Gastrocnemius medialis (tissue), 4 donors: ENCODE measurements at regions not wholly inside any gene's neighbourhood (a gene's known extent, or its start where the extent isn't known, plus 50 kb on each side); places are given as distances from the start of the nearest gene placed in this dataset.

Source experiments
- ATAC-seq, 2 donors: fragments of 150-250 bp; one replicate each; pipeline ENCODE4 v1.9.1; 2016
- DNase-seq, 2 donors: peaks; one replicate each; pipeline ENCODE4 v3.0.0-alpha.2; 2019
- H3K27ac ChIP-seq, 4 donors: fragments of 200-600 bp; sonication (generic); 1 replicate in 1 of 4; 2 replicates in 3 of 4; pipeline ENCODE4 v1.5.1; 2016 to 2018; ENCODE audit warnings: mild to moderate bottlenecking in 2 of 4, moderate library complexity in 1 of 4
- H3K27me3 ChIP-seq, 3 donors: fragments of 200-600 bp; sonication (generic) in 2 of 3; 1 replicate in 1 of 3; 2 replicates in 2 of 3; pipeline versions ENCODE4 v1.5.1 to v1.6.0; 2016 to 2019; ENCODE audit warnings: mild to moderate bottlenecking in 1 of 3, moderate library complexity in 1 of 3
- H3K36me3 ChIP-seq, 2 donors: fragments of 200-600 bp; sonication (generic) in 1 of 2; one replicate each; pipeline ENCODE4 v1.5.1; 2017 to 2018
- H3K4me1 ChIP-seq, 2 donors: fragments of 200-600 bp; sonication (generic) in 1 of 2; one replicate each; pipeline ENCODE4 v1.5.1; 2016 to 2017; ENCODE audit warnings: mild to moderate bottlenecking in 2 of 2
- H3K4me3 ChIP-seq, 4 donors: fragments of 200-600 bp; sonication (generic) in 3 of 4; 1 replicate in 1 of 4; 2 replicates in 3 of 4; pipeline ENCODE4 v1.5.1; 2016 to 2019; ENCODE audit warnings: mild to moderate bottlenecking in 2 of 4
- H3K9me3 ChIP-seq, 3 donors: fragments of 200-600 bp; sonication (generic) in 2 of 3; 1 replicate in 1 of 3; 2 replicates in 2 of 3; pipeline ENCODE4 v1.5.1; 2016 to 2019
- POLR2A ChIP-seq, 2 donors: fragments of 450-650 bp; IDR thresholded peaks; one replicate each; pipeline ENCODE4 v1.6.1; 2017; ENCODE audit warnings: antibody characterized with exemption in 2 of 2, mild to moderate bottlenecking in 2 of 2, moderate library complexity in 2 of 2
- in situ Hi-C, 4 donors: fragments of 200-750 bp; cut with MboI; loops; one replicate each; pipeline versions ENCODE4 v1.15.0 to v1.8.0; 2017; ENCODE audit warnings: low sequenced_read_pairs in 4 of 4
- intact Hi-C: fragments of 100-400 bp; cut with DNase I; formaldehyde crosslinking; loops from one replicate; pipeline ENCODE4 v1.15.1; 2023; ENCODE audit warnings: low total_unique reads
- TF ChIP-seq, protein P1 (sequence below), 5 experiments: fragments of 450-650 bp in 3 of 5; fragments of 200-600 bp in 2 of 5; sonication (generic) in 2 of 5; IDR thresholded peaks in 4 of 5; conservative IDR thresholded peaks in 1 of 5; 1 replicate in 4 of 5; 2 replicates in 1 of 5; pipeline ENCODE4 v1.5.1; 2016 to 2019; ENCODE audit warnings: antibody characterized with exemption in 5 of 5, mild to moderate bottlenecking in 3 of 5, moderate library complexity in 3 of 5

DNA sequence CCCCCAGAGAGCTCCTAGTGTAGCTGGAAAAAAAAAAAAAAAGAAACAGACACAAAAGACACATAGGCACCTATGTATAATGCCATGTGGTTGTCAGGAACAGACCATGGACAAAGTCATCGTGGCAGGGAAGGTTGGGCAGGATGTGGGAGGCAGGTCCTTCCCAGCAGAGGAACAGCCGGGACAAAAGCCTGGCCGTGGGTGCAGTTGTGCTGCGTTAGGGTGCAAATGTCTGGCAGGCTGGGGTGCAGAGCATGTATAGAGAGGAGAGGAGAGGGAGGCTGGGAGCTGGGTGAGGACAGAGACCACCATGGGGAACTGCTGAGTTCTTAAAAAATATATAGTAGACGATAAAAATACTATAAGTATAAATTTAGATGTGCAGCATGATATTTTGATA, 125.7 kb upstream of the C1orf174 start:
- no peak overlapping the region for H3K4me3 ChIP-seq
- intact Hi-C loops = no loop called here
- H3K4me1 ChIP-seq = no peaks in the 10 kb centered on the region
- ATAC-seq (no peak), DNase-seq (no peak)
- peaks cover 0 to 13% (median 10%) of the 10 kb centered on the region in 3 donors for H3K27me3 ChIP-seq
- no peak overlapping the region for H3K27ac ChIP-seq
- no peaks in the 10 kb centered on the region for H3K9me3 ChIP-seq
- no peaks in the 10 kb centered on the region for H3K36me3 ChIP-seq
- in situ Hi-C loops = no loop called here
- no peak for TF ChIP-seq POLR2A (IDR thresholded peaks at IDR 0.05)
- TF ChIP-seq, protein P1, sequence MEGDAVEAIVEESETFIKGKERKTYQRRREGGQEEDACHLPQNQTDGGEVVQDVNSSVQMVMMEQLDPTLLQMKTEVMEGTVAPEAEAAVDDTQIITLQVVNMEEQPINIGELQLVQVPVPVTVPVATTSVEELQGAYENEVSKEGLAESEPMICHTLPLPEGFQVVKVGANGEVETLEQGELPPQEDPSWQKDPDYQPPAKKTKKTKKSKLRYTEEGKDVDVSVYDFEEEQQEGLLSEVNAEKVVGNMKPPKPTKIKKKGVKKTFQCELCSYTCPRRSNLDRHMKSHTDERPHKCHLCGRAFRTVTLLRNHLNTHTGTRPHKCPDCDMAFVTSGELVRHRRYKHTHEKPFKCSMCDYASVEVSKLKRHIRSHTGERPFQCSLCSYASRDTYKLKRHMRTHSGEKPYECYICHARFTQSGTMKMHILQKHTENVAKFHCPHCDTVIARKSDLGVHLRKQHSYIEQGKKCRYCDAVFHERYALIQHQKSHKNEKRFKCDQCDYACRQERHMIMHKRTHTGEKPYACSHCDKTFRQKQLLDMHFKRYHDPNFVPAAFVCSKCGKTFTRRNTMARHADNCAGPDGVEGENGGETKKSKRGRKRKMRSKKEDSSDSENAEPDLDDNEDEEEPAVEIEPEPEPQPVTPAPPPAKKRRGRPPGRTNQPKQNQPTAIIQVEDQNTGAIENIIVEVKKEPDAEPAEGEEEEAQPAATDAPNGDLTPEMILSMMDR (IDR thresholded peaks at IDR 0.05 in 4 of 5, conservative IDR thresholded peaks at IDR 0.05 in 1 of 5) = no peak

DNA sequence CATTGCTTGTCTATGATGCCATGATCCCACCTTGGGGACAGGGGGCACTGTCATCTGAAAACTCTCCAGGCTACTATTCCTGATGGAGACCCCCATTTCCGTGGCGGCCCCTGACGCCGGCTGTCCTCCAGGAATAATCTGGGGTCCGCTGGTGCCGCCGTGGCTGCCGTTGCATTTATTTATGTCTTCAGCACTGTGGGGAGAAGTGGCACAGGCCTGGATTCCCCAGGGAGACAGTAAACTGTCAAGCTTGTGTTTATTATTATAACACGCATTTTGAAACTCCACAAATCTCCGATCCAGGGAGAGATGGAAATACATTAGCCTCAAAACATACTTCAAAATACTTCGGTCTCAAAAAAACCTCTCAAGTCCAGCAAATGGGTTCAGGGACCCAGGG, 126.9 kb upstream of the C1orf174 start:
- DNase-seq (no peak), ATAC-seq (no peak)
- Histone ChIP-seq H3K36me3 (no peaks in the 10 kb centered on the region), H3K4me1 (no peaks in the 10 kb centered on the region), H3K9me3 (no peaks in the 10 kb centered on the region), H3K27ac (no peak overlapping the region), H3K4me3 (no peak overlapping the region), H3K27me3 (peaks cover 0 to 17% (median 16%) of the 10 kb centered on the region in 3 donors)
- in situ Hi-C loops (no loop called here), intact Hi-C loops (no loop called here)
- TF ChIP-seq POLR2A (IDR thresholded peaks at IDR 0.05) = no peak
- TF ChIP-seq, protein P1 (IDR thresholded peaks at IDR 0.05 in 4 of 5, conservative IDR thresholded peaks at IDR 0.05 in 1 of 5) = no peak

DNA sequence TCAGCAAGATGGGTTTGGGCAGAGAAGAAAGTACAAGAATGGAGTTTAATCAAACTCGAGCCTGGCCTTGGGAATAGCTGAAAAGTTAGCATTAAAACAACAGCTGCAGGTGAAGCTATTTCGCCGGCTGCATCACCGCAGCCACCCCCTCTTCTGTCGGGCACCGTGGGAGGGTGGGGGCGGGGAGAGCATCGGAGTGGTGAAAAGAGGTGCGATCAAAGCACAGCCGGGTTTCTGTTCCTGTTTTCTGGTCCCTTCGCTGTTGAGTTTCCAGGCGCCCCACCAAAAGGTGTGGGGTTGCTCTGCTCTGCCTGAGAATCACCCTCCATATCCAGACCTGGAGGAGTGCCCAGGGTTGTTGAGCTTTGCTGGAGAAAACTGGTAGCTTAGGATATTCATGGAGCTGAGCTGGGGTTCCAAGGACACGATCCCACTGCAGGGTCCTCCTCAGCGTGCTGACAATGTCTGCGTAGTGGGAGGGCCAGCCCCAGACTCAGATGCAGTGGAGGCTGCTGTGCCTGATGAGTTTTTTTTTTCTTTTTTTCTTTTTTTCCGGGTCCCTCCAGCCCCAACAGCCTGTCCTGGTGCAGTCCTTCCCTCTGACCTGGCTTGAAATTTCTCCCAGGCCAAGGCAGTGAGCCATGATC, 127.5 kb upstream of the C1orf174 start:
- ATAC-seq = no peak
- no peaks in the 10 kb centered on the region for H3K4me1 ChIP-seq
- intact Hi-C loops (no loop called here), in situ Hi-C loops (no loop called here)
- H3K4me3 ChIP-seq = no peak overlapping the region
- peaks cover 0 to 17% (median 16%) of the 10 kb centered on the region in 3 donors for H3K27me3 ChIP-seq
- TF ChIP-seq POLR2A (IDR thresholded peaks at IDR 0.05) = no peak
- TF ChIP-seq, protein P1 (IDR thresholded peaks at IDR 0.05 in 4 of 5, conservative IDR thresholded peaks at IDR 0.05 in 1 of 5) = no peak
- DNase-seq = no peak
- no peaks in the 10 kb centered on the region for H3K36me3 ChIP-seq
- no peaks in the 10 kb centered on the region for H3K9me3 ChIP-seq
- no peak overlapping the region for H3K27ac ChIP-seq

DNA sequence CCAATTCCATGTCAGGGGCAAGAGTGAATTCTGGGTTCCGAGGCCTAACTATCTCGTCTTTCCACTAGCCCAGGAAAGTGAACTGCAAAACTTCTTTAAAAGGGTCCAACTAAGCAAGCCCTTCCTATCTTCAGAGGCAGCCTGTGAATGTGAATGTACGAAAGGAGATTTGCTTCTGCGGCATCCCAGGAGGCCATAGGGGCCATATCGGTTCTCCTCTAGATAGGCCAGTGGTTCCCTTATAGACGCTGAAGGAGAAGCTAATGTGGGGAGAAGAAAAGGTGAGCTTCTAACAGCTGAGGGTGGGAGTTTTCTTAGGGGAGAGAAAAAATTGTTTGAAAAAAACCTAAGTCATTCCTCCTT, 128.0 kb upstream of the C1orf174 start:
- no peaks in the 10 kb centered on the region for H3K36me3 ChIP-seq
- H3K4me3 ChIP-seq = no peak overlapping the region
- H3K27me3 ChIP-seq = peaks cover 0 to 19% (median 19%) of the 10 kb centered on the region in 3 donors
- DNase-seq = no peak
- no peak for ATAC-seq
- TF ChIP-seq, protein P1 (IDR thresholded peaks at IDR 0.05 in 4 of 5, conservative IDR thresholded peaks at IDR 0.05 in 1 of 5) = no peak
- no peak for TF ChIP-seq POLR2A (IDR thresholded peaks at IDR 0.05)
- no peak overlapping the region for H3K27ac ChIP-seq
- intact Hi-C loops = no loop called here
- H3K9me3 ChIP-seq = no peaks in the 10 kb centered on the region
- H3K4me1 ChIP-seq = no peaks in the 10 kb centered on the region
- in situ Hi-C loops = no loop called here

- intact Hi-C loops = no loop called here
These were observed 129.3 kb upstream of the C1orf174 start for GRCh38 chr1:4029376-4029775.

More at GRCh38 chr1:4029376-4029775, 129.3 kb upstream of the C1orf174 start:
- Histone ChIP-seq H3K27ac (no peak overlapping the region), H3K36me3 (no peaks in the 10 kb centered on the region), H3K27me3 (peaks cover 1 to 21% (median 15%) of the 10 kb centered on the region in 3 donors), H3K4me3 (no peak overlapping the region), H3K4me1 (no peaks in the 10 kb centered on the region), H3K9me3 (no peaks in the 10 kb centered on the region)
- in situ Hi-C loops = no loop called here
- ATAC-seq (no peak), DNase-seq (no peak)
- TF ChIP-seq POLR2A (IDR thresholded peaks at IDR 0.05) = no peak
- TF ChIP-seq, protein P1 (IDR thresholded peaks at IDR 0.05 in 4 of 5, conservative IDR thresholded peaks at IDR 0.05 in 1 of 5) = no peak
